Osteocyte (in vitro differentiated cells): ENCODE measurements at regions not wholly inside any gene's neighbourhood (a gene's known extent, or its start where the extent isn't known, plus 50 kb on each side); places are given as distances from the start of the nearest gene placed in this dataset.
A peak's percentile ranks its signal among the peaks of the same experiment; 100 is the strongest.

Experiments
- DNase-seq: peaks from one replicate; pipeline ENCODE4 v3.0.0; 2021; ENCODE audit warnings: mixed read lengths; ENCODE audit not compliant: unreplicated experiment; ENCODE audit errors: extremely low spot score
- H3K27ac Mint-ChIP-seq: one replicate; pipeline ENCODE4 v1.8.0; 2021; ENCODE audit warnings: mild to moderate bottlenecking, mixed read lengths; ENCODE audit not compliant: unreplicated experiment
- H3K27me3 Mint-ChIP-seq: one replicate; pipeline ENCODE4 v1.8.0; 2021; ENCODE audit warnings: mixed read lengths; ENCODE audit not compliant: unreplicated experiment
- H3K36me3 Mint-ChIP-seq: one replicate; pipeline ENCODE4 v1.8.0; 2021; ENCODE audit warnings: mixed read lengths; ENCODE audit not compliant: unreplicated experiment
- H3K4me1 Mint-ChIP-seq: one replicate; pipeline ENCODE4 v1.8.0; 2021; ENCODE audit warnings: mixed read lengths; ENCODE audit not compliant: unreplicated experiment
- H3K4me3 Mint-ChIP-seq: one replicate; pipeline ENCODE4 v1.8.0; 2021; ENCODE audit warnings: mild to moderate bottlenecking, moderate library complexity, mixed read lengths; ENCODE audit not compliant: unreplicated experiment
- H3K9me3 Mint-ChIP-seq: one replicate; pipeline ENCODE4 v1.8.0; 2021; ENCODE audit warnings: mixed read lengths; ENCODE audit not compliant: unreplicated experiment
- TF ChIP-seq, protein P1 (sequence below): fragments of 200-600 bp; sonication (generic); IDR thresholded peaks from 2 replicates; pipeline ENCODE4 v1.5.0; 2021; ENCODE audit warnings: antibody characterized with exemption, mild to moderate bottlenecking, moderate library complexity

DNA sequence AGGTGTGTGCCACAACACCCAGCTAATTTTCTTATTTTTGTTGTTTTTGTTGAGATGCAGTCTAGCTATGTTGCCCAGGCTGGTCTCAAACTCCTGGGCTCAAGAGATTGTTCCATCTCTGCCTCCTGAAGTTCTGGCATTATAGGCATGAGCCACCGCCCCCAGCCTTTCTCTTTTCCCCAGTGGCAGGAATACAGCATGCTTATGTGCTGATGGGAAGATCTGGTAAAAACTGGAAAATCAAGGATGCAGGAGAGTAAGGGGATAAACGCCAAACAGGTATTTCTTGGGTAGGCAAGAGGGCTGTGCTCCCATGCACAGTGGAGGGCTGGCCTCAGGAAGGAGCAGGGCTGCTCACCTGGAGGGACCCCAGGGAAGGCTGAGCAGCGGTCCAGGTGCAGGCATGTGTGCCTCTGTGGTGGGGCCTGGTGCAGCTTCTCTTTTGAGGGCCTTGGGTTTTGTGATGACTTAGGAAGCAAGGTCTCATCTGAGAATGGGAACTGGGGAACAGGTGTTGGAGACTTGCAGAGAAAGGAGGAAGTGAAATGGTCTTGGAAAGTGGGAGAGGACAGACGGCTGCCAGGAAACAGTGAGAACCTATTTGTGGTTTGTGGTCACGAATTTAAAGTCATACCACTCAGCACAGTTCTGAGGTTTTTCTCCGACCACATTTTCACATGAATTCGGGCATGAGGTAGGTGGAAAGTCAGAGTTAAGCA is 106.5 kb downstream of the TEX26 start:
- no peak overlapping the region for H3K27ac Mint-ChIP-seq
- peak; percentile 36 for DNase-seq
- H3K36me3 Mint-ChIP-seq: no peaks in the 10 kb centered on the region
- H3K27me3 Mint-ChIP-seq: peaks cover 2% of the 10 kb centered on the region
- no peaks in the 10 kb centered on the region for H3K9me3 Mint-ChIP-seq
- H3K4me1 Mint-ChIP-seq: peaks cover 2% of the 10 kb centered on the region
- no peak overlapping the region for H3K4me3 Mint-ChIP-seq
- TF ChIP-seq, protein P1, sequence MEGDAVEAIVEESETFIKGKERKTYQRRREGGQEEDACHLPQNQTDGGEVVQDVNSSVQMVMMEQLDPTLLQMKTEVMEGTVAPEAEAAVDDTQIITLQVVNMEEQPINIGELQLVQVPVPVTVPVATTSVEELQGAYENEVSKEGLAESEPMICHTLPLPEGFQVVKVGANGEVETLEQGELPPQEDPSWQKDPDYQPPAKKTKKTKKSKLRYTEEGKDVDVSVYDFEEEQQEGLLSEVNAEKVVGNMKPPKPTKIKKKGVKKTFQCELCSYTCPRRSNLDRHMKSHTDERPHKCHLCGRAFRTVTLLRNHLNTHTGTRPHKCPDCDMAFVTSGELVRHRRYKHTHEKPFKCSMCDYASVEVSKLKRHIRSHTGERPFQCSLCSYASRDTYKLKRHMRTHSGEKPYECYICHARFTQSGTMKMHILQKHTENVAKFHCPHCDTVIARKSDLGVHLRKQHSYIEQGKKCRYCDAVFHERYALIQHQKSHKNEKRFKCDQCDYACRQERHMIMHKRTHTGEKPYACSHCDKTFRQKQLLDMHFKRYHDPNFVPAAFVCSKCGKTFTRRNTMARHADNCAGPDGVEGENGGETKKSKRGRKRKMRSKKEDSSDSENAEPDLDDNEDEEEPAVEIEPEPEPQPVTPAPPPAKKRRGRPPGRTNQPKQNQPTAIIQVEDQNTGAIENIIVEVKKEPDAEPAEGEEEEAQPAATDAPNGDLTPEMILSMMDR: no peak

DNA sequence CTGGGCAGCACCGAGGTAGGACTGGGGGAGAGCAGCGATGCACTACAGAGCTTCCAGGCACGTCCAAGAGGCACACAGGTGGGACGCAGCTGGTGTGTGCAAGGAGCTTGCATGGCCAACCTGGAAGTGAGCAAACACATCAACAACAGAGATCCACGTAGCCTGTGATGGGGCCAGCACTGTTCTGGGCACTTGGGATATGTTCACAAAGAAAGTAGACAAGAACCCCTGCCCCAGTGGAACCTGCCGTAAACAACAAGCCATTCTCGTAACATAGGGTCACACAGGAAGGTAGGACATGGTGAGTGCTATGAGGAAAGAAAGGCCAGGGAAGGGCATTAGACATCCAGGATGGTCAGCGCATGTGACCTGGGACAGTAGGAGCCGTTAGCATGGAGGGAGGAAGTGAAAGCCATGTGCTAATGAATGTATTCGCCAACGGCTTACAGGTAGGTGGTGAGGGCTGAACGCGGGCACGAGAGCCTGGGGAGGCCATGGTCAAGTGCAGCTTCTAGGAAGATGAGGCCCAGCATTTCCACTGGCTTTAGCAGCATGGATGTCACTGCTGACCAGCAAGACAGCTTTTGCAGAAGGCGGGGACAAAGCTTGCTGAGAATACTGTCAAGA is 105.5 kb downstream of the TEX26 start:
- TF ChIP-seq, protein P1: no peak
- H3K27me3 Mint-ChIP-seq: peaks cover 2% of the 10 kb centered on the region
- H3K36me3 Mint-ChIP-seq: no peaks in the 10 kb centered on the region
- H3K9me3 Mint-ChIP-seq: no peaks in the 10 kb centered on the region
- H3K27ac Mint-ChIP-seq: no peak overlapping the region
- peaks cover 2% of the 10 kb centered on the region for H3K4me1 Mint-ChIP-seq
- no peak overlapping the region for H3K4me3 Mint-ChIP-seq
- DNase-seq: peak; percentile 71

DNA sequence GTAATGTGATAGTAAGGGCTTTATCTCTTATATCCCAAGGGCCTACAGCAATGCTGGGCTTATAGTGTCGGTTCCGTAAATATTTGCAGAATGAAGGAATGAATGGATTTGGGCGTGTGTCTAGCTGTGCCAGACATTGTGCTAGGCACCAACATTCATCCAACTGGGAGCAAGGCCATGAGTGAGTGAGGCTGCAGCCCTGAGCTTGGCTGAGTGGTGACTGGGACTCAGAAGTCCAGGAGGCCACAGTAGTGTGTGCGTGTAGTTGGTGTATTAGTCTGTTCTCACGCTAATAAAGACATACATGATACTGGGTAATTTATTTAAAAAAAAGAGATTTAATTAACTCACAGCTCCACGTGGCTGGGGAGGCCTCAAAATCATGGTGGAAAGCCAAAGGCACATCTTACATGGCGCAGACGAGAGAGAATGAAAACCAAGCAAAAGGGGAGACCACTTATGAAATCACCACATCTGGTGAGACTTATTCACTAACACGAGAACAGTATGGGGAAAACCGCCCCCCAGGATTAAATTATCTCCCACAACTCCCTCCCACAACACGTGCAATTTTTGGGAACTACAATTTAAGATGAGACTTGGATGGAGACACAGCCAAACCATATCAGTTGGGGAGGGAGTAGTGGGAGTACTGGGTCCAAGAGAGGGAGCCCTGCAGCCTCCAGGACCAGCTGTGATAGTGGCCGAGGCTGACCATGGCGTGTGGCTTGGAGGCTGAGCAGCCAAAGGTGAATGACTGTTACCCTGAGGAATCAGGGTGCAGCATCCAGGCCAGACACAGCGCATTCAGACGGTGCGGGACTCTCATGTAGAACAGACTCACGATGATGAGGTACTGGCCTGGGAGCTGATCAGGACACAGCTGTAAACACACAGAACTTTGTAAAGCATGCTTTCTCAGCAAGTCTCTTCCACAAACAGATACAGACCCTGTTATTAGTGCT is 104.6 kb downstream of the TEX26 start:
- peaks cover 8% of the 10 kb centered on the region for H3K27me3 Mint-ChIP-seq
- TF ChIP-seq, protein P1: no peak
- no peak for DNase-seq
- H3K9me3 Mint-ChIP-seq: no peaks in the 10 kb centered on the region
- no peak overlapping the region for H3K4me3 Mint-ChIP-seq
- peaks cover 2% of the 10 kb centered on the region for H3K4me1 Mint-ChIP-seq
- H3K36me3 Mint-ChIP-seq: no peaks in the 10 kb centered on the region
- H3K27ac Mint-ChIP-seq: no peak overlapping the region

DNA sequence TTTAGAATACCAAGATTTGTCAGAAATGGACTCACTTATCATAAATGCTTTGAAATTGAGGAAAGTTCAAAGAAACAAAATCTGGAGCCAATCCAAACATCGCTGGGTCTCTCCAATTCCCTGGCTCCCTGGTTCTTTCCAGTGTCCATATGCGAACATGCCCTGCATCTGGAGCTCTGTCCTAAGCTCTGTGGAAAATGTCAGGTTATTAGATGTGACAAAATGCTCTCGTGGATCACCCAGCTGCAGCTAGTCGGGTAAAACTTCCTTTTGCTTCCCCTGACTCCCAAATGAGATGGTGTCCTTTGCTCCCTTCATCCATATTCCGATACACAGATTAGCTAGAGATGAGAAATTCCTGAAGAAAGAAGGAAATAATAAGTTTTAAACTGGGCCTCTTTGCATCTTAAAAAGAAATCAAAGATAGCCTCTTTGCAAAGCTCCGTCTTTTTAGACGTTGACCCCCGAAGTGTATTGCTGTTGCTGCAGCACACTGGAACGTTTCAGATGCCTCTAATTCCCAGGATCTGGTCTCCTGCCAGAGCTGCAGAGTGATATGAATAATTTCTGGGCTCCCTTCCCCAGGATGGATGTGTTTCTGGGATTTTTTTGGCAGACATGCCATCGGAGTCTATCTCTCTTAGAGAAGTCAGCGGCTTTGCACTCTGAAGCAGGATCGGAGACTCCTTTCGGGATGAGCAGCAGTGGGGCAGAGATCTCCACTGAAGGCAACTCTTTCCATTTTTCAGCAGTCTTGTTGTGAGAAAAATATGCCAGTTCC is 102.9 kb downstream of the TEX26 start:
- Mint-ChIP-seq H3K4me3 (no peak overlapping the region), H3K4me1 (peaks cover 2% of the 10 kb centered on the region), H3K27ac (no peak overlapping the region), H3K36me3 (no peaks in the 10 kb centered on the region), H3K9me3 (no peaks in the 10 kb centered on the region), H3K27me3 (peaks cover 14% of the 10 kb centered on the region)
- DNase-seq: no peak
- TF ChIP-seq, protein P1: no peak
